DND-41 (cell line): ENCODE measurements at regions not wholly inside any gene's neighbourhood (a gene's known extent, or its start where the extent isn't known, plus 50 kb on each side); places are given as distances from the start of the nearest gene placed in this dataset.
"Not testable (repeated sequence)": the region's sequence is repeated elsewhere in the genome, so short reads cannot be mapped to it uniquely, and the experiment has no call there.

ENCODE experiments used
- ATAC-seq: fragments of 200-7000 bp; cut with Tn5 transposase; 3 replicates; pipeline ENCODE4 v1.9.1; 2021; ENCODE audit warnings: low read depth; ENCODE audit not compliant: insufficient read depth
- DNase-seq: peaks from one replicate; pipeline ENCODE4 v3.0.0-alpha.2; 2020
- H2AFZ ChIP-seq: 2 replicates; pipeline ENCODE4 v1.6.0; 2012; ENCODE audit warnings: low read depth, low read length
- H3K27ac ChIP-seq: 2 replicates; pipeline ENCODE4 v1.5.1; 2012; ENCODE audit warnings: low read length, inconsistent platforms
- H3K27me3 ChIP-seq: fragments of 200-600 bp; sonication (generic); 2 replicates; pipeline ENCODE4 v1.6.0; 2012; ENCODE audit warnings: low read length, mild to moderate bottlenecking, inconsistent platforms; ENCODE audit not compliant: insufficient read depth, poor library complexity
- H3K36me3 ChIP-seq: 2 replicates; pipeline ENCODE4 v1.5.1; 2012; ENCODE audit warnings: low read length, inconsistent platforms; ENCODE audit not compliant: insufficient read depth
- H3K4me1 ChIP-seq: 2 replicates; pipeline ENCODE4 v1.5.1; 2012; ENCODE audit warnings: mild to moderate bottlenecking, low read length; ENCODE audit not compliant: insufficient read depth
- H3K4me2 ChIP-seq: 2 replicates; pipeline ENCODE4 v1.6.0; 2012; ENCODE audit warnings: mild to moderate bottlenecking, moderate library complexity, low read length, inconsistent platforms; ENCODE audit not compliant: insufficient read depth
- H3K4me3 ChIP-seq, 2 experiments: fragments of 200-600 bp in 1 of 2; shearing (Covaris generic) in 1 of 2; 2 replicates each; pipeline ENCODE4 v1.5.1; 2012 to 2016; ENCODE audit warnings: inconsistent platforms in 2 of 2, low read length in 2 of 2, mild to moderate bottlenecking in 2 of 2, low read depth in 1 of 2, moderate library complexity in 1 of 2
- H3K79me2 ChIP-seq: 2 replicates; pipeline ENCODE4 v1.6.0; 2012; ENCODE audit warnings: low read length, inconsistent platforms; ENCODE audit not compliant: insufficient read depth
- H3K9ac ChIP-seq: 2 replicates; pipeline ENCODE4 v1.6.0; 2012; ENCODE audit warnings: low read depth, mild to moderate bottlenecking, inconsistent platforms, low read length, moderate library complexity
- H3K9me3 ChIP-seq: 2 replicates; pipeline ENCODE4 v1.5.1; 2012; ENCODE audit warnings: low read length, moderate library complexity, mild to moderate bottlenecking, inconsistent platforms; ENCODE audit not compliant: insufficient read depth, severe bottlenecking
- H4K20me1 ChIP-seq: 2 replicates; pipeline ENCODE4 v1.6.0; 2012; ENCODE audit warnings: low read length; ENCODE audit not compliant: insufficient read depth
- EZH2 ChIP-seq: IDR thresholded peaks from 3 replicates; pipeline ENCODE4 v1.6.1; 2012; ENCODE audit warnings: borderline replicate concordance, low read depth, mild to moderate bottlenecking, moderate library complexity, low read length, inconsistent platforms; ENCODE audit not compliant: severe bottlenecking
- TF ChIP-seq, protein P1 (sequence below): IDR thresholded peaks from 2 replicates; pipeline ENCODE4 v1.5.1; 2012; ENCODE audit warnings: borderline replicate concordance, low read length, moderate library complexity, mild to moderate bottlenecking; ENCODE audit not compliant: poor library complexity, severe bottlenecking; ENCODE audit errors: extremely low read depth

DNA sequence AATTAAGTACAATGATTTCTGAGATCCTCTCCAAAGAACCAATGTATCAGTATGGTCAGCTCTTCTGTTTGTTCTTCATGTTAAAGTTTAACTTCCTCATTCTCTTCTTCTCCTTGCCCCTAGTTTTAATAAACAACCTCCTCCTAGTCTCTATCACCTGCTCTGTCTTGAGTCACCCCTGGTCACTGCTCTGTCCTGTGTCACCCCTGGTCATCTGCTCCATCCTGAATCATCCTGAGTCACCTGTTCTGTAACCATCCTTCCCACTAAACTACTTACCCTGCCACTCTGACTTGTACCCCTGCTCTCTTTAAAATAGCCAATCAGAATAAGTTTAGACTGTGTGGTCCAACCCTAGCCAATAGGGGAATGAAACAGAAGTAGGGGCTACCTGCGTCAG is 100.5 kb downstream of the ALG10B start:
- Histone ChIP-seq H3K9ac (no peak overlapping the region), H2AFZ (no peak overlapping the region), H3K4me1 (no peaks in the 10 kb centered on the region), H3K4me3 (no peak overlapping the region), H3K79me2 (no peaks in the 10 kb centered on the region), H3K36me3 (no peaks in the 10 kb centered on the region), H3K9me3 (no peaks in the 10 kb centered on the region), H3K27me3 (no peaks in the 10 kb centered on the region), H3K27ac (no peak overlapping the region), H4K20me1 (no peaks in the 10 kb centered on the region), H3K4me2 (no peak overlapping the region)
- ATAC-seq (no peak), DNase-seq (no peak)
- no peak for TF ChIP-seq EZH2
- TF ChIP-seq, protein P1, sequence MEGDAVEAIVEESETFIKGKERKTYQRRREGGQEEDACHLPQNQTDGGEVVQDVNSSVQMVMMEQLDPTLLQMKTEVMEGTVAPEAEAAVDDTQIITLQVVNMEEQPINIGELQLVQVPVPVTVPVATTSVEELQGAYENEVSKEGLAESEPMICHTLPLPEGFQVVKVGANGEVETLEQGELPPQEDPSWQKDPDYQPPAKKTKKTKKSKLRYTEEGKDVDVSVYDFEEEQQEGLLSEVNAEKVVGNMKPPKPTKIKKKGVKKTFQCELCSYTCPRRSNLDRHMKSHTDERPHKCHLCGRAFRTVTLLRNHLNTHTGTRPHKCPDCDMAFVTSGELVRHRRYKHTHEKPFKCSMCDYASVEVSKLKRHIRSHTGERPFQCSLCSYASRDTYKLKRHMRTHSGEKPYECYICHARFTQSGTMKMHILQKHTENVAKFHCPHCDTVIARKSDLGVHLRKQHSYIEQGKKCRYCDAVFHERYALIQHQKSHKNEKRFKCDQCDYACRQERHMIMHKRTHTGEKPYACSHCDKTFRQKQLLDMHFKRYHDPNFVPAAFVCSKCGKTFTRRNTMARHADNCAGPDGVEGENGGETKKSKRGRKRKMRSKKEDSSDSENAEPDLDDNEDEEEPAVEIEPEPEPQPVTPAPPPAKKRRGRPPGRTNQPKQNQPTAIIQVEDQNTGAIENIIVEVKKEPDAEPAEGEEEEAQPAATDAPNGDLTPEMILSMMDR: no peak

DNA sequence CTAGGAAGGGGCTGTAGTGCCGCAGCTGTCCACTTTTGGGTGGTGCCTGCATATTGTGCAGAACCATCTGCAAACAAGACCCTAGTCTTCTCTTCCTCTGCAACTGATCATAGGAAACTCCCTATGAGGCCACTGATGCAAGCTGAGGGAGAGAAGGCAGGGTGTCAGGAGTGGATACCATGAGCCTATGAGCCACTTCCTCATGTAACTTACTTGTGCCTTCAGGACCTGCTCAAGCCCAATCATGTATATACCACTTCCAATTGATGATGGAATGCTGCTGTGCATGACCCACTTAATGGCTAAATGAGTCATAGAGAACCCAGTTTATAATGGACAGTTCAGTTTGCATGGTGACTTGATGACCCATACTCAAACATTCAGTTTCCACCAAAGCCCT is 107.9 kb downstream of the ALG10B start:
- H3K4me3 ChIP-seq: no peak overlapping the region
- no peak overlapping the region for H3K27ac ChIP-seq
- H3K79me2 ChIP-seq: no peaks in the 10 kb centered on the region
- no peak for TF ChIP-seq EZH2
- TF ChIP-seq, protein P1: no peak
- H3K9me3 ChIP-seq: no peaks in the 10 kb centered on the region
- H2AFZ ChIP-seq: no peak overlapping the region
- DNase-seq: no peak
- H3K9ac ChIP-seq: no peak overlapping the region
- H3K27me3 ChIP-seq: no peaks in the 10 kb centered on the region
- no peak for ATAC-seq
- no peaks in the 10 kb centered on the region for H3K4me1 ChIP-seq
- H4K20me1 ChIP-seq: no peaks in the 10 kb centered on the region
- no peaks in the 10 kb centered on the region for H3K36me3 ChIP-seq
- no peak overlapping the region for H3K4me2 ChIP-seq

DNA sequence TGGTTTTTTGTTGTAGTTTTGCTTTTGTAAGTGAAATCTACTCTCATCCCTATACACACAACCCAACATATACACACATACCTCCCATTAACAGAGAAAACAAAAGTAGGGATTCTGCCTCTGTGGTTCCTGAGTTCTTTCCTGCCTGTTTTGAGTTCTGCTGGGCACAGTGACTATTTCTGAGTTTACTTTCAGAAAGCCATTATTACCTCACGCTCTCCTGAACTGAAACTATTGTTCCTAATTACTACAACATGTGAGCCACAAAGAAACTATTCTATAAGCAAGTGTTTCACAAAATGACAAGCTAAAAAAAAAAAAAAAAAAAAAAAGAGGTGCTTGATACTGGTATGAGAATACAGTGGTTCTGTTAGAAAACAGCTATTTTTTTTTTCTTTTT is 110.9 kb downstream of the ALG10B start:
- TF ChIP-seq, protein P1: no peak
- no peak for TF ChIP-seq EZH2
- no peak overlapping the region for H3K4me2 ChIP-seq
- no peaks in the 10 kb centered on the region for H4K20me1 ChIP-seq
- ATAC-seq: no peak
- no peak overlapping the region for H2AFZ ChIP-seq
- H3K9me3 ChIP-seq: no peaks in the 10 kb centered on the region
- H3K4me3 ChIP-seq: no peak overlapping the region
- no peaks in the 10 kb centered on the region for H3K36me3 ChIP-seq
- H3K9ac ChIP-seq: no peak overlapping the region
- DNase-seq: no peak
- H3K27me3 ChIP-seq: no peaks in the 10 kb centered on the region
- no peak overlapping the region for H3K27ac ChIP-seq
- H3K79me2 ChIP-seq: no peaks in the 10 kb centered on the region
- H3K4me1 ChIP-seq: no peaks in the 10 kb centered on the region

DNA sequence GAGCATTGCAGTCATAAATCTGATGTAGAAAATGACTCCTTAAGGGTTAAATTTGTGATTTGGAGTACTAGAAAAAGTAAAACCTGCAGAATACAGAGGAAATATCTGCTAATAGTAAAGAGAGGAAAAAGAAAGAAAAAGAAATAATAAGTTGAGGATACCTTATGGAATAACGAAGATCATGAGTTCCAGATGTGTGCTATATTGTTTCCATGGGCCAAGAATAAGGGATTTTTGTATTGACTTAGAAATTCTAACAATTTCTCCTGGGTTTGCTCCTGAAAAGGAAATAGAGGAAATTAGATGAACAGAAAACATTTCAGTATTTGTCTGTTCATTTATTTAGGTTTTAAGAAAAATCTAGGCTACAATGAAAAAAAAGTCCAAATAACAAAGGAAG is 115.3 kb downstream of the ALG10B start:
- Histone ChIP-seq H3K36me3 (no peaks in the 10 kb centered on the region), H3K27me3 (no peaks in the 10 kb centered on the region), H2AFZ (no peak overlapping the region), H3K4me3 (no peak overlapping the region), H4K20me1 (no peaks in the 10 kb centered on the region), H3K4me1 (no peaks in the 10 kb centered on the region), H3K79me2 (no peaks in the 10 kb centered on the region), H3K9ac (no peak overlapping the region), H3K4me2 (no peak overlapping the region), H3K27ac (no peak overlapping the region), H3K9me3 (no peaks in the 10 kb centered on the region)
- ATAC-seq: no peak
- DNase-seq: no peak
- TF ChIP-seq, protein P1: no peak
- TF ChIP-seq EZH2: no peak

DNA sequence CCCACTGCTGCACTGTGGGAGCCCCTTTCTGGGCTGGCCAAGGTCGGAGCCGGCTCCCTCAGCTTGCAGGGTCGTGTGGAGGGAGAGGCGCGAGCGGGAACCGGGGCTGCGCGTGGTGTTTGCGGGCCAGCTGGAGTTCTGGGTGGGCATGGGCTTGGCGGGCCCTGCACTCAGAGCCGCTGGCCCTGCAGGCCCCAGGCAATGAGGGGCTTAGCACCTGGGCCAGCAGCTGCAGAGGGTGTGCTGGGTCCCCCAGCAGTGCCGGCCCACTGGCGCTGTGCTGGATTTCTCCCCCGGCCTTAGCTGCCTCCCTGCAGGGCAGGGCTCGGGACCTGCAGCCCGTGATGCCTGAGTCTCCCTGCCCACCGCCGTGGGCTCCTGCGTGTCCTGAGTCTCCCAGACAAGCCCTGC is 125.3 kb downstream of the ALG10B start:
- not testable (repeated sequence) for DNase-seq, H3K79me2 ChIP-seq, H2AFZ ChIP-seq, H3K9ac ChIP-seq, H3K9me3 ChIP-seq, H3K27me3 ChIP-seq, ATAC-seq, H3K4me3 ChIP-seq, H3K4me1 ChIP-seq, H3K4me2 ChIP-seq, H3K36me3 ChIP-seq, H3K27ac ChIP-seq, H4K20me1 ChIP-seq
